BE2C (cell line): ENCODE measurements at regions not wholly inside any gene's neighbourhood (a gene's known extent, or its start where the extent isn't known, plus 50 kb on each side); places are given as distances from the start of the nearest gene placed in this dataset.

Source experiments
- DNase-seq: peaks from one replicate; pipeline ENCODE4 v3.0.0-alpha.2; 2020
- H3K27me3 ChIP-seq: fragments of 250-450 bp; sonication (Bioruptor Pico); 2 replicates; pipeline ENCODE4 v1.5.1; 2020; ENCODE audit warnings: mild to moderate bottlenecking
- H3K36me3 ChIP-seq: fragments of 250-450 bp; sonication (Bioruptor Pico); 2 replicates; pipeline ENCODE4 v1.5.1; 2020; ENCODE audit warnings: mild to moderate bottlenecking
- H3K4me1 ChIP-seq: fragments of 250-450 bp; sonication (Bioruptor Pico); 2 replicates; pipeline ENCODE4 v1.5.1; 2020
- H3K4me3 ChIP-seq: 2 replicates; pipeline ENCODE4 v1.5.1; 2011; ENCODE audit warnings: low read depth, low read length
- H3K9me3 ChIP-seq: fragments of 250-450 bp; sonication (Bioruptor Pico); 2 replicates; pipeline ENCODE4 v1.5.1; 2020
- CTCF ChIP-seq: IDR thresholded peaks from 2 replicates; pipeline ENCODE4 v1.5.1; 2012; ENCODE audit warnings: mild to moderate bottlenecking, low read depth, low read length

GRCh38 chr4:114116861-114117260, 137.4 kb upstream of the ARSJ start:
- Histone ChIP-seq H3K4me3 (no peak overlapping the region), H3K36me3 (no peaks in the 10 kb centered on the region), H3K4me1 (no peaks in the 10 kb centered on the region), H3K9me3 (no peaks in the 10 kb centered on the region), H3K27me3 (no peaks in the 10 kb centered on the region)
- TF ChIP-seq CTCF, result no peak
- no peak for DNase-seq

GRCh38 chr4:114121221-114121620, 141.8 kb upstream of the ARSJ start:
- Histone ChIP-seq H3K27me3 (no peaks in the 10 kb centered on the region), H3K36me3 (no peaks in the 10 kb centered on the region), H3K4me1 (no peaks in the 10 kb centered on the region), H3K4me3 (no peak overlapping the region), H3K9me3 (no peaks in the 10 kb centered on the region; the same call in 1 of the 2 replicates)
- no peak for DNase-seq
- TF ChIP-seq CTCF, result no peak

GRCh38 chr4:114132199-114132598, 152.8 kb upstream of the ARSJ start:
- Histone ChIP-seq H3K4me1 (no peaks in the 10 kb centered on the region), H3K27me3 (no peaks in the 10 kb centered on the region), H3K36me3 (no peaks in the 10 kb centered on the region), H3K9me3 (no peaks in the 10 kb centered on the region), H3K4me3 (no peak overlapping the region)
- DNase-seq, result no peak
- no peak for TF ChIP-seq CTCF

GRCh38 chr4:114132830-114133229, 153.4 kb upstream of the ARSJ start:
- peak; percentile 25 for DNase-seq
- no peaks in the 10 kb centered on the region for H3K27me3 ChIP-seq
- H3K4me1 ChIP-seq, result no peaks in the 10 kb centered on the region
- TF ChIP-seq CTCF, result peak; percentile 57
- H3K4me3 ChIP-seq, result no peak overlapping the region
- H3K9me3 ChIP-seq, result no peaks in the 10 kb centered on the region
- H3K36me3 ChIP-seq, result no peaks in the 10 kb centered on the region

- DNase-seq, result no peak
- no peaks in the 10 kb centered on the region for H3K27me3 ChIP-seq
- no peak overlapping the region for H3K4me3 ChIP-seq
- H3K4me1 ChIP-seq, result no peaks in the 10 kb centered on the region
- no peak for TF ChIP-seq CTCF
- H3K9me3 ChIP-seq, result no peaks in the 10 kb centered on the region
- no peaks in the 10 kb centered on the region for H3K36me3 ChIP-seq
Measured at GRCh38 chr4:114136069-114136468, 156.6 kb upstream of the ARSJ start.

- H3K4me3 ChIP-seq, result no peak overlapping the region
- DNase-seq, result no peak
- H3K27me3 ChIP-seq, result no peaks in the 10 kb centered on the region
- TF ChIP-seq CTCF, result no peak
- no peaks in the 10 kb centered on the region for H3K4me1 ChIP-seq
- no peaks in the 10 kb centered on the region for H3K36me3 ChIP-seq
- no peaks in the 10 kb centered on the region for H3K9me3 ChIP-seq
Measured at GRCh38 chr4:114137984-114138383, 158.5 kb upstream of the ARSJ start.
